ENCODE measurements at regions not wholly inside any gene's neighbourhood (a gene's known extent, or its start where the extent isn't known, plus 50 kb on each side); places are given as distances from the start of the nearest gene placed in this dataset.

GRCh38 chr4:114479595-114479994 lies 119.0 kb upstream of the UGT8 start:
- Histone ChIP-seq H3K79me2 (ENCODE audit: control insufficient read depth in 1 of 2, insufficient read depth in 2 of 2, low read length in 2 of 2) (no peaks in the 10 kb centered on the region), H3K36me3 (ENCODE audit: control insufficient read depth in 2 of 4, insufficient read depth in 4 of 4, low read length in 3 of 4) (peaks cover 0 to 9% (median 4%) of the 10 kb centered on the region in 4 experiments; a peak in 3 of 8 replicates), H3K4me3 (ENCODE audit: extremely low read depth in 1 of 4, insufficient read depth in 2 of 4, low read depth in 3 of 4, low read length in 4 of 4) (no peak overlapping the region), H3K56ac (replicated peaks; ENCODE audit: insufficient read length, low read depth, low read length) (no peak overlapping the region), H3K79me1 (ENCODE audit: low read depth, low read length) (no peaks in the 10 kb centered on the region), H3K18ac (ENCODE audit: extremely low read depth, low read length) (no peak overlapping the region), H3K23me2 (ENCODE audit: low read depth, low read length) (no peaks in the 10 kb centered on the region), H4K5ac (ENCODE audit: insufficient read length, low read depth, low read length) (no peak overlapping the region), H3K4me1 (replicated peaks in 1 of 4; ENCODE audit: control insufficient read depth in 3 of 4, insufficient read depth in 4 of 4, low read length in 3 of 4) (peaks cover 0 to 2% (median 0%) of the 10 kb centered on the region in 4 experiments; a peak in 2 of 7 replicates), H3K14ac (ENCODE audit: insufficient read length) (no peak overlapping the region), H3K4me2 (ENCODE audit: insufficient read depth in 1 of 2, low read depth in 2 of 2, low read length in 2 of 2) (no peak overlapping the region), H3K9me3 (ENCODE audit: insufficient read depth in 2 of 2, low read depth in 1 of 2, low read length in 1 of 2) (peaks cover 5 to 11% of the 10 kb centered on the region in 2 experiments; a peak in 3 of 4 replicates), H2AK5ac (ENCODE audit: low read depth, low read length) (no peak overlapping the region), H4K91ac (replicated peaks; ENCODE audit: insufficient read length, low read length) (no peak overlapping the region), H3K23ac (ENCODE audit: insufficient read length) (no peak overlapping the region), H2BK5ac (ENCODE audit: low read depth, low read length) (no peak overlapping the region), H2BK120ac (replicated peaks; ENCODE audit: low read depth, low read length) (no peak overlapping the region), H2BK12ac (ENCODE audit: low read depth, low read length) (no peak overlapping the region), H2BK20ac (ENCODE audit: low read length) (no peak overlapping the region), H3K27ac (ENCODE audit: low read depth, low read length) (no peak overlapping the region), H2BK15ac (ENCODE audit: low read length) (no peak overlapping the region), H2AFZ (ENCODE audit: low read length) (no peak overlapping the region), H4K20me1 (replicated peaks in 1 of 2; ENCODE audit: control insufficient read depth in 1 of 2, insufficient read depth in 2 of 2, low read length in 2 of 2) (no peaks in the 10 kb centered on the region), H3K27me3 (replicated peaks in 1 of 4; ENCODE audit: control insufficient read depth in 3 of 4, extremely low read depth in 1 of 4, insufficient read depth in 3 of 4, low read length in 3 of 4) (no peaks in the 10 kb centered on the region), H3K4ac (replicated peaks; ENCODE audit: insufficient read length, low read depth, low read length) (no peak overlapping the region), H4K8ac (ENCODE audit: extremely low read depth, insufficient read depth, low read length) (no peak overlapping the region), H3K9ac (replicated peaks in 1 of 4; ENCODE audit: extremely low read depth in 1 of 4, low read depth in 3 of 4, low read length in 3 of 4) (no peak overlapping the region)
- WGBS, 2 experiments (ENCODE audit: extremely low coverage in 1 of 2, insufficient coverage in 1 of 2, insufficient read length in 1 of 2, insufficient replicate concordance in 2 of 2, low coverage in 1 of 2, low lambda C conversion rate in 2 of 2, missing lambda C conversion rate in 1 of 2), result 97% methylated on average over 3 of the region's 3 CpGs; no CpG with 5 or more reads in 1 of the 2 experiments
- FAIRE-seq (no peak), DNase-seq (ENCODE audit: low read depth in 1 of 2, low spot score in 2 of 2) (no peak)
- ChIA-PET POLR2A (ENCODE audit: partially characterized antibody) (interaction anchor here (0.8 to 1.1 kb wide), 3 partner anchors 9 to 21 kb away, joined by 3 read pairs; no protein-coding TSS in a partner anchor), CTCF (ENCODE audit: partially characterized antibody) (no interaction called here)
- TF ChIP-seq NANOG (IDR thresholded peaks at IDR 0.05; ENCODE audit: insufficient read depth, low read depth, low read length, poor library complexity, severe bottlenecking), result no peak
- no peak for TF ChIP-seq SP1 (IDR thresholded peaks at IDR 0.05; ENCODE audit: low read depth, low read length)
- no peak for TF ChIP-seq RNF2 (IDR thresholded peaks at IDR 0.05; ENCODE audit: borderline replicate concordance, low read depth, low read length, missing control alignments, poor library complexity, severe bottlenecking)
- no peak for TF ChIP-seq USF2 (IDR thresholded peaks at IDR 0.05; ENCODE audit: low read length)
- TF ChIP-seq YY1 (IDR thresholded peaks at IDR 0.05; ENCODE audit: low read depth, low read length), result no peak
- TF ChIP-seq CTBP2 (IDR thresholded peaks at IDR 0.05; ENCODE audit: borderline replicate concordance, insufficient read depth, insufficient read length, low read length), result no peak
- no peak for TF ChIP-seq POU5F1 (IDR thresholded peaks at IDR 0.05; ENCODE audit: low read depth, low read length)
- no peak for TF ChIP-seq ZNF274 (IDR thresholded peaks at IDR 0.05; ENCODE audit: borderline replicate concordance, extremely low read depth, low read length)
- TF ChIP-seq EGR1 (IDR thresholded peaks at IDR 0.05; ENCODE audit: borderline replicate concordance, low read depth, low read length), result no peak
- TF ChIP-seq BACH1 (IDR thresholded peaks at IDR 0.05; ENCODE audit: low read length), result no peak
- no peak for TF ChIP-seq NRF1 (IDR thresholded peaks at IDR 0.05; ENCODE audit: low read depth, low read length)

Measured in H1 (cell line).